HepG2 (cell line): ENCODE measurements at regions not wholly inside any gene's neighbourhood (a gene's known extent, or its start where the extent isn't known, plus 50 kb on each side); places are given as distances from the start of the nearest gene placed in this dataset.

Experiments used
- FUBP1 ChIP-seq: sonication (generic); formaldehyde crosslinking; IDR thresholded peaks from 2 replicates; pipeline ENCODE4 v1.5.1; 2020; ENCODE audit warnings: missing genetic modification reagents, mild to moderate bottlenecking, borderline replicate concordance
- HOXA7 ChIP-seq: sonication (generic); formaldehyde crosslinking; IDR thresholded peaks from 2 replicates; pipeline ENCODE4 v1.8.1; 2022; ENCODE audit warnings: mild to moderate bottlenecking, missing genetic modification reagents, moderate library complexity
- NFE2L1 ChIP-seq: sonication (generic); formaldehyde crosslinking; IDR thresholded peaks from 2 replicates; pipeline ENCODE4 v1.4.0; 2020; ENCODE audit warnings: missing genetic modification reagents, mild to moderate bottlenecking, borderline replicate concordance
- SIN3A ChIP-seq: IDR thresholded peaks from 2 replicates; pipeline ENCODE4 v1.6.1; 2011; ENCODE audit warnings: low read depth, mild to moderate bottlenecking, control low read depth, low read length, borderline replicate concordance
- SMARCC2 ChIP-seq: fragments of 450-650 bp; IDR thresholded peaks from 2 replicates; pipeline ENCODE4 v1.6.1; 2017; ENCODE audit warnings: antibody characterized with exemption, mild to moderate bottlenecking
- YY1 ChIP-seq: IDR thresholded peaks from 2 replicates; pipeline ENCODE4 v1.6.1; 2011; ENCODE audit warnings: low read length, low read depth, moderate library complexity, mild to moderate bottlenecking; ENCODE audit not compliant: insufficient read depth, insufficient replicate concordance
- ZBED4 ChIP-seq: sonication (generic); formaldehyde crosslinking; IDR thresholded peaks from 2 replicates; pipeline ENCODE4 v1.4.0; 2020; ENCODE audit warnings: missing genetic modification reagents, borderline replicate concordance
- ZBTB7A ChIP-seq: sonication (generic); formaldehyde crosslinking; IDR thresholded peaks from 2 replicates; pipeline ENCODE4 v1.8.0; 2022; ENCODE audit warnings: mild to moderate bottlenecking, missing genetic modification reagents
- ZKSCAN5 ChIP-seq: sonication (generic); formaldehyde crosslinking; IDR thresholded peaks from 2 replicates; pipeline ENCODE4 v1.5.1; 2020; ENCODE audit warnings: mild to moderate bottlenecking, missing genetic modification reagents
- ZNF34 ChIP-seq: sonication (generic); formaldehyde crosslinking; IDR thresholded peaks from 2 replicates; pipeline ENCODE4 v1.4.0; 2020; ENCODE audit warnings: mild to moderate bottlenecking, missing genetic modification reagents, borderline replicate concordance
- ZNF569 ChIP-seq: sonication (generic); formaldehyde crosslinking; IDR thresholded peaks from 2 replicates; pipeline ENCODE4 v1.5.0; 2020; ENCODE audit warnings: mild to moderate bottlenecking, missing genetic modification reagents, moderate library complexity, borderline replicate concordance

- TF ChIP-seq FUBP1 (CRISPR knock-in tag) (no peak), ZKSCAN5 (CRISPR knock-in tag) (no peak), ZNF569 (CRISPR knock-in tag) (no peak), SIN3A (no peak), ZNF34 (CRISPR knock-in tag) (no peak), HOXA7 (CRISPR knock-in tag) (no peak), NFE2L1 (CRISPR knock-in tag) (no peak), YY1 (no peak), ZBTB7A (CRISPR knock-in tag) (no peak), ZBED4 (CRISPR knock-in tag) (no peak), SMARCC2 (no peak)
Measured at GRCh38 chrX:5155301-5155700, 1073.4 kb downstream of the NLGN4X start (continued).
